Liver (tissue), 3 donors: ENCODE measurements at regions not wholly inside any gene's neighbourhood (a gene's known extent, or its start where the extent isn't known, plus 50 kb on each side); places are given as distances from the start of the nearest gene placed in this dataset.

Experiments used
- EGR1 ChIP-seq, 2 donors: IDR thresholded peaks; 2 replicates each; pipeline ENCODE4 v1.6.1; 2016 to 2018; ENCODE audit warnings: antibody characterized with exemption in 2 of 2, low read depth in 2 of 2
- GABPA ChIP-seq, 2 donors: IDR thresholded peaks in 1 of 2; conservative IDR thresholded peaks in 1 of 2; 2 replicates each; pipeline ENCODE4 v1.6.1; 2016; ENCODE audit warnings: antibody characterized with exemption in 2 of 2, mild to moderate bottlenecking in 1 of 2, moderate library complexity in 1 of 2
- JUND ChIP-seq, 2 donors: IDR thresholded peaks; 2 replicates each; pipeline ENCODE4 v1.6.1; 2016; ENCODE audit warnings: antibody characterized with exemption in 2 of 2
- RAD21 ChIP-seq, 2 donors: IDR thresholded peaks; 2 replicates each; pipeline ENCODE4 v1.6.1; 2016; ENCODE audit warnings: antibody characterized with exemption in 2 of 2, mild to moderate bottlenecking in 2 of 2
- TAF1 ChIP-seq: conservative IDR thresholded peaks from 2 replicates; pipeline ENCODE4 v1.6.1; 2016; ENCODE audit warnings: antibody characterized with exemption, mild to moderate bottlenecking
- YY1 ChIP-seq: IDR thresholded peaks from 2 replicates; pipeline ENCODE4 v1.6.1; 2016; ENCODE audit warnings: antibody characterized with exemption, mild to moderate bottlenecking
- TF ChIP-seq, protein P1 (sequence below): IDR thresholded peaks from 2 replicates; pipeline ENCODE4 v1.6.1; 2016; ENCODE audit warnings: antibody characterized with exemption
- TF ChIP-seq, protein P2 (sequence below): fragments of 150-350 bp; IDR thresholded peaks from 2 replicates; pipeline ENCODE4 v1.5.1; 2017; ENCODE audit warnings: improper control_type of control experiment, low read depth, low read length; ENCODE audit not compliant: missing input control
- TF ChIP-seq, protein P3 (sequence below): IDR thresholded peaks from 2 replicates; pipeline ENCODE4 v1.6.1; 2016; ENCODE audit warnings: antibody characterized with exemption, mild to moderate bottlenecking
- TF ChIP-seq, protein P4 (sequence below): IDR thresholded peaks from 2 replicates; pipeline ENCODE4 v1.6.1; 2016; ENCODE audit warnings: antibody characterized with exemption
- donor health status: healthy.
- donor health status: healthy.

DNA sequence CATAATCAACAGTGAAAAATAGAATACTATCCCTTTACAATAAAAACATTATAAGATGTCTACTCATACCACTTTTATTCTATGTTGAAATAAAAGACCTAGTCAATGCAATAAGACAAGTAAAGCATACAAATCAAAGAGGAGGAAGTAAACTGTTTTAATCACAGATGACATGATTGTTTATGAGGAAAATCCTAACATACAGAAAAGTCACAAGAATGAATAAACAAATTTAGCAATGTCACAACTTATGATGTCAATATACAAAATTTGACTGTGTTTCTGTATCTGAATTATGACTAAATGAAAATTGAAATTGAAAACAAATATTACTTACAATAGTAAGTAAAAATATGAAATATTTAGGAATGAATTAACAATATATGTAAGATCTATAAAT, 221.9 kb upstream of the GRIA4 start:
- TF ChIP-seq, protein P1, sequence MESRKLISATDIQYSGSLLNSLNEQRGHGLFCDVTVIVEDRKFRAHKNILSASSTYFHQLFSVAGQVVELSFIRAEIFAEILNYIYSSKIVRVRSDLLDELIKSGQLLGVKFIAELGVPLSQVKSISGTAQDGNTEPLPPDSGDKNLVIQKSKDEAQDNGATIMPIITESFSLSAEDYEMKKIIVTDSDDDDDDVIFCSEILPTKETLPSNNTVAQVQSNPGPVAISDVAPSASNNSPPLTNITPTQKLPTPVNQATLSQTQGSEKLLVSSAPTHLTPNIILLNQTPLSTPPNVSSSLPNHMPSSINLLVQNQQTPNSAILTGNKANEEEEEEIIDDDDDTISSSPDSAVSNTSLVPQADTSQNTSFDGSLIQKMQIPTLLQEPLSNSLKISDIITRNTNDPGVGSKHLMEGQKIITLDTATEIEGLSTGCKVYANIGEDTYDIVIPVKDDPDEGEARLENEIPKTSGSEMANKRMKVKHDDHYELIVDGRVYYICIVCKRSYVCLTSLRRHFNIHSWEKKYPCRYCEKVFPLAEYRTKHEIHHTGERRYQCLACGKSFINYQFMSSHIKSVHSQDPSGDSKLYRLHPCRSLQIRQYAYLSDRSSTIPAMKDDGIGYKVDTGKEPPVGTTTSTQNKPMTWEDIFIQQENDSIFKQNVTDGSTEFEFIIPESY = no peak
- TF ChIP-seq, protein P2, sequence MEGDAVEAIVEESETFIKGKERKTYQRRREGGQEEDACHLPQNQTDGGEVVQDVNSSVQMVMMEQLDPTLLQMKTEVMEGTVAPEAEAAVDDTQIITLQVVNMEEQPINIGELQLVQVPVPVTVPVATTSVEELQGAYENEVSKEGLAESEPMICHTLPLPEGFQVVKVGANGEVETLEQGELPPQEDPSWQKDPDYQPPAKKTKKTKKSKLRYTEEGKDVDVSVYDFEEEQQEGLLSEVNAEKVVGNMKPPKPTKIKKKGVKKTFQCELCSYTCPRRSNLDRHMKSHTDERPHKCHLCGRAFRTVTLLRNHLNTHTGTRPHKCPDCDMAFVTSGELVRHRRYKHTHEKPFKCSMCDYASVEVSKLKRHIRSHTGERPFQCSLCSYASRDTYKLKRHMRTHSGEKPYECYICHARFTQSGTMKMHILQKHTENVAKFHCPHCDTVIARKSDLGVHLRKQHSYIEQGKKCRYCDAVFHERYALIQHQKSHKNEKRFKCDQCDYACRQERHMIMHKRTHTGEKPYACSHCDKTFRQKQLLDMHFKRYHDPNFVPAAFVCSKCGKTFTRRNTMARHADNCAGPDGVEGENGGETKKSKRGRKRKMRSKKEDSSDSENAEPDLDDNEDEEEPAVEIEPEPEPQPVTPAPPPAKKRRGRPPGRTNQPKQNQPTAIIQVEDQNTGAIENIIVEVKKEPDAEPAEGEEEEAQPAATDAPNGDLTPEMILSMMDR = no peak
- no peak for TF ChIP-seq JUND (IDR thresholded peaks at IDR 0.05)
- TF ChIP-seq TAF1 = no peak
- no peak for TF ChIP-seq EGR1 (IDR thresholded peaks at IDR 0.05; ENCODE audit: low read depth in 2 of 2)
- TF ChIP-seq, protein P3, sequence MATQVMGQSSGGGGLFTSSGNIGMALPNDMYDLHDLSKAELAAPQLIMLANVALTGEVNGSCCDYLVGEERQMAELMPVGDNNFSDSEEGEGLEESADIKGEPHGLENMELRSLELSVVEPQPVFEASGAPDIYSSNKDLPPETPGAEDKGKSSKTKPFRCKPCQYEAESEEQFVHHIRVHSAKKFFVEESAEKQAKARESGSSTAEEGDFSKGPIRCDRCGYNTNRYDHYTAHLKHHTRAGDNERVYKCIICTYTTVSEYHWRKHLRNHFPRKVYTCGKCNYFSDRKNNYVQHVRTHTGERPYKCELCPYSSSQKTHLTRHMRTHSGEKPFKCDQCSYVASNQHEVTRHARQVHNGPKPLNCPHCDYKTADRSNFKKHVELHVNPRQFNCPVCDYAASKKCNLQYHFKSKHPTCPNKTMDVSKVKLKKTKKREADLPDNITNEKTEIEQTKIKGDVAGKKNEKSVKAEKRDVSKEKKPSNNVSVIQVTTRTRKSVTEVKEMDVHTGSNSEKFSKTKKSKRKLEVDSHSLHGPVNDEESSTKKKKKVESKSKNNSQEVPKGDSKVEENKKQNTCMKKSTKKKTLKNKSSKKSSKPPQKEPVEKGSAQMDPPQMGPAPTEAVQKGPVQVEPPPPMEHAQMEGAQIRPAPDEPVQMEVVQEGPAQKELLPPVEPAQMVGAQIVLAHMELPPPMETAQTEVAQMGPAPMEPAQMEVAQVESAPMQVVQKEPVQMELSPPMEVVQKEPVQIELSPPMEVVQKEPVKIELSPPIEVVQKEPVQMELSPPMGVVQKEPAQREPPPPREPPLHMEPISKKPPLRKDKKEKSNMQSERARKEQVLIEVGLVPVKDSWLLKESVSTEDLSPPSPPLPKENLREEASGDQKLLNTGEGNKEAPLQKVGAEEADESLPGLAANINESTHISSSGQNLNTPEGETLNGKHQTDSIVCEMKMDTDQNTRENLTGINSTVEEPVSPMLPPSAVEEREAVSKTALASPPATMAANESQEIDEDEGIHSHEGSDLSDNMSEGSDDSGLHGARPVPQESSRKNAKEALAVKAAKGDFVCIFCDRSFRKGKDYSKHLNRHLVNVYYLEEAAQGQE = no peak
- TF ChIP-seq RAD21 (IDR thresholded peaks at IDR 0.05) = no peak
- TF ChIP-seq, protein P4, sequence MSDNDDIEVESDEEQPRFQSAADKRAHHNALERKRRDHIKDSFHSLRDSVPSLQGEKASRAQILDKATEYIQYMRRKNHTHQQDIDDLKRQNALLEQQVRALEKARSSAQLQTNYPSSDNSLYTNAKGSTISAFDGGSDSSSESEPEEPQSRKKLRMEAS = no peak
- TF ChIP-seq YY1 = no peak
- no peak for TF ChIP-seq GABPA (IDR thresholded peaks at IDR 0.05 in 1 of 2, conservative IDR thresholded peaks at IDR 0.05 in 1 of 2)
